DMS79 (cell line): ENCODE measurements at regions not wholly inside any gene's neighbourhood (a gene's known extent, or its start where the extent isn't known, plus 50 kb on each side); places are given as distances from the start of the nearest gene placed in this dataset.
"Not testable (repeated sequence)": the region's sequence is repeated elsewhere in the genome, so short reads cannot be mapped to it uniquely, and the experiment has no call there.

ENCODE experiments used
- DNase-seq: peaks from one replicate; lab custom pipeline; 2025; lab: John Stamatoyannopoulos, UW

DNA sequence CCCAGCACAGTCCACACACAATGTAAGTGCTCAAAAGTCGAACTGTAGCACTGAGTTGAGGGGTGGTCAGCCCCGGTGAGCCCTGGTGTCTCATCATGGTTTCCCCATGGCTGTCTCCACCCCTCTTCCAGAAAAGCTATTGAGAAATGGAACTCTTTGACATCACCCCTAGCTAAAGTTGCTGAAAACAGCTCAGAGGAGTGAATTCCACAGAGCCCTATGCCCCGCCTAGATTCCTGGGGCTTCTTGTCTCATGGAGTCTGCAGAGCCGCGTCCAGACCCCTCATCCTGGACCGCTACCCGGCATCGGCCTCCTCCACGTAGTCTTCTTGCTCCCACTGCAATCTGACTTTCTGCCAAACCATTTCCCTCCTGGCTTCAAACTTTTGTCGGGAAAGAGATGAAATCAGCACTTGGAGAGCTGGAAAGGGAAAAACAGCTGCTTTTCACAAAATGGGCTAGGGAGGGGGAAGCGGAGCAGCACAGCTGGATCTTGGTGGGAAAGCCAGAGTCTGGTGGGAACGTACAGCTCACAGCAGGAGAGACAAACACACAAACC lies 132.2 kb downstream of the SNX5 start:
- DNase-seq = no peak

DNA sequence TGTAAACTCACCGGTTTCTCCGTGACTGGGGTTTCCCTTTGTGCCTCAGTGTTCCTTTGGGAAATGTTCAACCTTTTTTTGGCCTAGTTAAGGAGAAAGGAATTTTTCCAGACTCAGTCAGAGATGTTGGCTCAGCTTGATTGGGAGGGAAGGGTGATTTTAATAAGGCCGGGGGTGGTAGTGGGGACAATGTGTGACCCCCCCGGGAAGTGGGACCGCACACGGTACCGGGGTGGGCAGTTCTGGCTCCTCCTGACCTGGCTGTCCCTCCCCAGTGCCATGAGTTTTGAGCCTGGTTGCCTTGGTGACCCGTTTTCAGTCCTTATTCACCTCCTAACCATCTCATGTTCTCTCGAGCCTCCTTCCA lies 132.7 kb downstream of the SNX5 start:
- no peak for DNase-seq

DNA sequence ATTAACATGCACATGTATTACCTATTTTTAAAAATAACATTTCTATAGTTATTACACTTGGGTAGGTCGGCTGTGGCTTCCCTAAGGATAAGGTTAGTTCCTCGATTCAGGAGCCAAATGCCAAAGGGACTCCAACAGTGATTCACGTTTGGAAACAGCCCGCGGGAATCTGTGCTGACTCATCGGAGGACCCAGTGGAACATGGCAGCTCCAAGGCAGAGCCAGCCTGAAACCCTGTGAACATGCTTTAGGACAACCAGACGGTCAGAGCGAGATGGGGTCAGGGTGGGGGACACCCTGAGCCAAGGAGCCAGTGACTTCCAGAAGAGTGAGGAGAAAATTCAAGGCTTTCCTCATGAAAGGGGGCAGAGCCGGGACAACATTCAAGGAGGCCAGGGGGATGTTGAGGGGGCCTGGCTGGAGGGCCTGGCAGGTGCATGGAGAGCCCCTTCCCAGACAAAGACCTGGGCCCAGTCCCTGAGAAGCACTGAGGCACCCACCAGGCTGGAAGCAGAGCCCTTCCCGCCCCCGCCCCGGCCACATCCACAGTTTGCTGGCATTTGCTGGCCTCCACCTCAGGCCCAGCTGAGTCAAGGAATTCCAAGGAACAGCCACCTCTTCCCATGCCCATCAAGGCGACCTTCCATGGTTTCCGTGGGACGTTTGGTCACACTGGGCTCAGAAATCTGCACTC lies 133.2 kb downstream of the SNX5 start:
- DNase-seq = no peak

DNA sequence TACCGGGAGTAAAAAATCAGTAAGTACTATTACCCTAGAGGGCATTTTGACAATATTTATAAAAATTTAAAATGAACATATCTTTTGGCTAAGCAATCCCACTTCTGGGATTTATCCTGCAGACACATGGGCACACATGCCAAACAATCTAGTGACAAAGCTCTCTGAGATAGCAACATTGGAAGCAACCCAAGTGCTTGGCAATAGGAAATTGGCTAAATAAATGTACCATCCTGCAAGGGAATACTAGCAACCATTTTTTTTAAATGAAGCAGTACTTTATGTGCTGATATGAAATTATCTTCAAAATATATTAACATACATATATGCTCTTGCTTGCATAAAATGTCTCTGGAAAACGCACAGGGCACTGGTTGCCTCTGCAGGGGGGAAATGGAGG lies 133.8 kb downstream of the SNX5 start:
- DNase-seq = no peak

DNA sequence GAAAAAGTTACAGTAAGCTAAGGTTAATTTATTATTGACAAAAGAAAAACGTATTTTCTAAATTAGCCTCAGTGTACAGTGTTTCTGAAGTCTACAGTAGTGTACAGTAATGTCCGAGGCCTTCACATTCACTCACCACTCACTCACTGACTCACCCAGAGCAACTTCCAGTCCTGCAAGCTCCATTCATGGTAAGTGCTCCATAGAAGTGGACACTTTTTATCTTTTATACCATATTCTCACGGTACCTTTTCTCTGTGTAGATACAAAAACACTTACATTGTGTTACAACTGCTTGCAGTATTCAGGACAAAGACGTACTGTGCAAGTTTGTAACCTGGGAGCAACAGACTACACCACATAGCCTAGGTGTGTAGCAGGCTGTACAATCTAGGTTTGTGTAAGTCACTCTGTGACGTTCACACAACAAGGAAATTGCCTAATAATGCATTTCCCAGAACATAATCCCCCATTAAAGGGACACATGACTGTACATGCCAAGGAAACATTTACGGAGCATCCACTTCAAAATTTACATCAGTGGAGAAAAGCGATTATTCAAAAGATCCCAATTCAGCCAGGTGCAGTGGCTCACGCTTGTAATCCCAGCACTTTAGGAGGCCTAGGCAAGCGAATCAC lies 133.4 kb downstream of the BANF2 start:
- DNase-seq = no peak

DNA sequence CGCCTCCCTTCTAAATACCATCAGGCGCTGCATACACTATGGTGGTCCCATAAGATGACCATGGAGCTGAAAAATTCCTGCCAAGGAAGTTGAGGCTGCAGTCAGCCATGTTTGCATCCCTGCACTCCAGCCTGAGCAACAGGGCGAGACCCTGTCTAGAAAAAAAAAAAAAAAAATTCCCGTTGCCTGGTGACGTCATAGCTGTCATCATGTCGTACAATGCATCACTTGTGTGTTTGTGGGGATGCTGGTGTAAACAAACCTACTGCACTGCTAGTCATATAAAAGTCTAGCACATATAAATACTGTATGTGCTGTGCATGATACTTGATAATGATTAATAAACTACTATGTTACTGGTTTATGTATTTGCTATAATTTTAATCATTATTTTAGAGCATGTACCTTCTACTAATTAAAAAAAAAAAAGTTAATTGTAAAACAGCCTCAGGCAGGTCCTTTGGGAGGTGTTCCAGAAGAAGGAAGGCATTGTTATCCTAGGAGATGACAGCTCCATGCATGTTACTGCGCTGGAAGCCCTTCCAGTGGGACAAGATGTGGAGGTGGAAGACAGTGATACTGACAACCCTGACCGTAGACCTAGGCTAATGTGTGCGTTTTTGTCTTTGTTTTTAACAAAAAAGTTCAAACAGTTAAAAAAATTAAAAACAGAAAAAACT lies 132.6 kb downstream of the BANF2 start:
- DNase-seq = no peak

DNA sequence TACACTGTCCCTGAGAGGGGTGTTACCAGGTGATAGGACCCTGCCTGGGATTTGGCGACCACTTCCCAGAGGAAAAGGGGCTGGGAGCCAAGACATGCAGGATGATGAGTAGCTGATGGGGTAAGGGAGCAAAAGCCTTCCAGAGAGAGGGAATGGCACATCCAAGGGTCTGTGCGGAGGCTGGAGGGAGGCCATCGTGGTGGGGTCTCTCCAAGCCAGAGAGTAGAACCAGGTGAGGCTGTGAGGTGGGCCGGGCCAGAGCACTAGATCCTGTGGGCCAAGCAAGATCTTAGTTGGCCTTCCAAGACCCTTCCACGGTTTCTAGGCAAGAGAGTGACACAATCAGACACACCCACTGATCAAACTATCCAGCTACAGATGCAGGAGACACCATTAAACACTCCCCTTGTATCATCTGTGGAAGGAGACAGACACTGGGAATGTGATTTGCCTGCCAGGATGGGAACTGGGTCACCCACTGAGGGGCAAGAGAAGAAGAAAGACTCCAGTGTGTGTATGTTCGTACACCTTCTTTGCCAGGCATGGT lies 128.9 kb downstream of the BANF2 start:
- DNase-seq = no peak

DNA sequence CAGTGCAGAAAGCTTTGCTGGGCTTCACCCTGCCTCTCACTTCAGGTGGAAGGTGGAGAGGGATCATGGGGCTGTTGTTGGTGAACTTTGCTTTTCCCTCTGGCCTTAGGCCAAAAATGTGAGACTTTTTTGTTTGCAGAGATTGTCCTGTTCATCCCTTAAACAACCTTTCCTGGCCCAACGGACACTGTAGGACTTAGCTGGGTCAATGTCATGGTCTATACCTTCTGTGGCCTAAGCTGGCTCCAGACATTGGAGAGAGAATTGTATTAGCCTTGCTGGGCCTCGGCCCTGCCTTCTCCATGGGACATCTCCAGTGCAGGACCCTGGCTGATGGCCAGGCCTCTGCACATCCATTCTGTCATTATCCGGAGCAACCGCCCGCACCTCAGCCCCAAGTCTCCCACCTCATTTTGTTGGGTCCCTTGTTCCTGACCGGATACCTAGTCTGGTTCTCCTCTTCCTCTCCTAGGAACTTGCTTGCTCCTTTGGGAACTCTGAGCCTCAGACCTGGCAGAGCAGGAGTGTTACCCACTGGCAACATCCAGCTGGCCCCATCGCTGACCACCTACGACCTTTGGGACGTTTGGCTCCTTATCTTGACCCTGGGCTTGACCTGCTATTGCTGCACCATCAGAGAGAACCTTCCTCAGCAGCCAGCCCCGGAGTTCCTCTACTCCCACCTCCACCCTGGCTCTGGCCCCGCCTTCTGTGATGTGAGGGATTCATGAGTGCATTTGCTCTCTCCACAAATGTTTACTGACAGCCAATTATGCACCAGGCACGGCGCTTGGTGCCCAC lies 128.2 kb downstream of the BANF2 start:
- no peak for DNase-seq

DNA sequence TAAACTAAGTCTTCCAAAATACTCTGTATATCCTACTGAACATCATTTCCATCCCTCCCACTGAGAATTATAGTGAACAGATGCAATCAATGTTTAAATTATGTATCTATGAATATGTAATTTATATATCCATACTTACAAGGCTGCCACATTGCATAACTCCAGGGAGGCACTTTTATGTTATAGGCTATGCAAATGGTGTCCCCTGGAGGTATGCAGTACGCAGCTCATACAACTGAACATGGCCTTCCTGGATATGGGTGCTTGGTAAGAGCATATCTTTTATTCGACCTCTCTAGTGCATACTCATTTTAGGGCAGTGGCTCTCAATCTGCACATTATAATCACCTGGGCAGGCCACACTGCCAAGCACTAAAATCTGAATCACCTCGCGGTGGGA lies 127.3 kb downstream of the BANF2 start:
- no peak for DNase-seq

DNA sequence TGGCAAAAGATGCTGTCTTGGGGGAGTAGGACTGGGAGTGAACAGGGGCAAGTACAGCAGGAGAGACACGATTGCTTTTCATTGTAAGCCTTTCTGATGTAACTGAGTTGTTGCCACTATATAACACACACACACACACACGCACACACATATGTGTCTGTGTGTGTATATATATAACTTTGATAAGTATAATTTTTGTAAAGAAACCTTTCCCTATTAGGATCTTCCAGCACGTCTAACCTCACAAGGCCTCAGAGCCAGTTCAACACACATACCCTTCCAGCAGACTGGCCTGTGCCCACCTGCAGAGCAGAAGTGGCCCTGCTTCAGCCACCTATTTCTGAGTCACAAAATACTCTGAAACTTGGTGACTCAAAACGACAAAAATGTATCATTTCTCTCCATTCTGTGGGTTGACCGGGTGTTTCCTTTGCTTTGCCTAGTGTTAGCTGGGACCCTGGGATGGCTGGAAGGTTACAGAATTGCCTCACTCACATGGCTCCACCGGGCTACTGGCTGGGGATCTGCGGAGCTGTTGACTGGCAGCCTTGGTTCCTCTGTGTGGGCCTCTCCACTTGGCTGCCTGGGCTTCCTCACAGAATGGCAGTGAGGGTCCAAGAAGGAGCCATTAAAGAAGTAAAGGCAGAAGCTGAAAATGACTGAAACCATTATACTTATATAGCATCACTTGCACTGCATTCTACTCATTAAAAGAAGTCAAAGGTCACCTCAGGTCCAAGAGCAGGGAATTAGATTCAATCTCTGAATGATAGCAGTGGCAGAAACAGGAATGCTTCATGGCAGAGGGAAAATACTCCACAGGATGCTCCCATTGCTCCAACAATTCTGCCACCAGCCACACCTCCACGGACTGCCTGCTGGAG lies 126.4 kb downstream of the BANF2 start:
- DNase-seq = no peak

DNA sequence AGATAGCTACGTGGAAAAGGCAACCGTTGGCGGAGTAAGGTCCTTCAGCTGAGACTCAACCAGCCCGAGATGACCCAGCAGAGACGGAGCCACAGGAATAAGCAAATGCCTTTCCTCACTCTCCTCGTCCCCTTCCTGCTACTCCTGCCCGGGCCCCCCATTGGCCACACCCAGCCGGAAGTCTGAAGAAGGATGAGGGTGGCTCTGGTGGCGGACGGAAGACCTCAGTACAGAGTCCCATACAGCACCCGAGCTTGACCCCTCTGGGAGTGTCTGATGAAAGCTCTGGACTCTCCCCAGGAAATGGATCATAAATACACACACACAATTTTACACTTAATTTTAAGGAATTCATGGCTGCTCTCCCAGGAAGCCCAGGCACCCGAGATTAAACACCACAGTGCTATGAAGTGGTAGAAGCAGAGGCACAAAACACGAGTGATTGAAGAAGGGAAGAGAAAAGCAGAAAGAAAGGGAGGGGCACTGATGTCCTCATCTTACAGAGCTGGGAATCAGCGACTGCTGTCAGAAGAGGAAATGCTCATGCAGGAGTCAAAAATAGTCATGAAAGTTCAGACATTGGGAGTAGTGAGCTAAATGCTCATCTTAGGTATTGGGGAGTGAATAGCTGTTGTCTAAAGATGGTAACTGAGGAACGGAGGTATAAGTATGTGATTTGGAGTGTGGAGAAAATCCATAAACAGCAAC lies 125.6 kb downstream of the BANF2 start:
- no peak for DNase-seq

DNA sequence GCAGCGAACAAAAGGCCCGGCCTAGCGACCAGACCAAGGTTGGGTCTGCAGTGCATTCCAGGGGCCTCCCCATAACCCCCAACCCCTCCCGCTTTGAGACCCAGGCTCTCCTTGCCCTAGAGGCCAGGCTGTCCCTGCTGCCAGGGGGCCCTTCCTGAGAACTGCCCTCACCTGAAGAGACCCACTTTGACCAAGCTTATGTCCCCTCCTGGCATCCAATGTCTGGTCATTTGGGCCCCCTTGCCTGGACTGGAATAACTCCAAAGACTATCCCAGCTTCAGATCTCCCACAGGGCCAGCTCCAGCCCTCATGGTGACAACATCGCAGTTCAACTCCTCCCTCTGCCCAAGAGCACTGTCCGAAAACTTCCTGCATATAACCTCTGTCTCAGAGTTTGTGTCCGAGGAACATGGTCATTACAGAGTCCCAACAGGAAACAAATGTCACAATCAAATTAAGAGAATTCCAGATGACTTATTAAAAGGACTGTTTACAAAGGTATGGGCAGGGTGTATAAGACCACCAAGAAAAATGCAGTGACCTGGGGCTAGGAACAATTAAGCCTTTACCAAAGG lies 125.0 kb downstream of the BANF2 start:
- no peak for DNase-seq

DNA sequence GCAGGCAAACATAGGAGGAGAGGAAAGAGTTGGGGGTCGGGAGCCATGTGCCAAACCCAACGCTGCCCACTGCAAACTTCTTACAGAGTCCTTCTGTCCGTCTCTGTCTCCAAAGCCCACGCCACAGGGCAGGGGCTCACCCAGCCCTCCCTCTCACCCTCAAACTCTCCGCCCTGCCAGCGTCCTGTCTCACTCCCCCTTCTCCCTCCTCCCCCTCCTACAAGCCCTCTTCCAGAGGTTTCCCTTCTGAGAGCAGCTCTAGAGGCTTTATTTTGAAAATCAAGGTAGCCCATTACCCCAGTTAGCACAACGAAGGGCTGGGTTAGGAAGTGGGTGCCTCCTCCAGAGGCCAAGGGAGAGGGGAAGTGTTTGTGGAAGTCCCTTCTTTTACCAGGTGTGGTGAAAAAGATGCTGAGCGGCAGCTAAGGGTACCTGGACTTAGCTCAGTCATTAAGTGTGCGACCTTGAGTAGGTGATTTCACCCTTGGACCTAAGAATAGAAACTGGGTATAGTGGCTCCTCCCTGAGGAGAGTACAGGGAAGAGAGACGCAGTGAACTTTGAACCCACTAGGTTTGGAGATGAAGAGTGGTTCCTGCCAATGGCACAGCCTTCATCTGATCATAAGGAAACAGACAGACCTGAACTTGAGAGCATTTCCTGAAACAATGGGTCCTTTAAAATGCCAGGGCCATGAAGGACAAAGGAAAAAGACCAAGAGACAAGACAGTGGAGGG lies 123.8 kb downstream of the BANF2 start:
- no peak for DNase-seq

DNA sequence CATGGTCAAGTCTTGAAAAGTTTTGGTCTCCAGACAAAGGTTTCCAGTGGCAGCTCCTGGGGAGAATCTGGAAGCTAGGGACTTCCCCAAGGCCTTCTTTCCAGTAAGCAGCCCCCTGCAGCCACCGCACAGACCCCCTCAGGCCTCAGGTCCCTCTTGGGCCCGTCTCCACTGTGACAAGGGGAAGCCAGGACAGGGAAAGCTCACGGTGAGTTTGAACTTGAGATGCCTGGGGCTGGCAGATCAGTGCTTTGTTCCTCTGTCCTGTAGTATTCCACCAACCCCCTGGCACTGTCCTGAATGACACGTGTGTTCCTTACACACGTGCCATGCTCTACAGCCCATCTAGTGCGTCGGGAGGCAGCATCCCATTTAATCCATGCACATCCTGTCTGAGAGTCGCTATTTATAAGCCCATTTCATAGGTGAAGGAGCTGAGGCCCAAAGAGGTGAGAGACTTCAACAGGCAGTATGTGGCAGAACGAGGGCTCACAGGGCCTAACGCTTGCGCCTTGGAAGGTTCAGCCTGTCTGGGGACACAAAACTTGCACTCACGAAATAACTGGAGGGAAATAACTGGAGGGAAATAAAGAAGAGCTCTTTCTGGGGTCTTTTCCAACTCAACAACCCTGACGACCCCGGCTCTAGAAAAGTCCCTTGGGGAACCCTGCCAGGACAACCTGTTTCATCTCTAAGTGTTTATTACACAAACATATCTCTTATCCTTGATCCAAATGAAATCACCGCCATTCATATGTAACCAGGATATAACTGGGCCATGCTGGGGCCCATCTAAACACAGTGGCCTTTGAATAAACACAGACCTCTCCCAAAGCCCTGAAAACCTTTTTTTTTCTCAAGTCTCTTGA lies 123.0 kb downstream of the BANF2 start:
- no peak for DNase-seq

DNA sequence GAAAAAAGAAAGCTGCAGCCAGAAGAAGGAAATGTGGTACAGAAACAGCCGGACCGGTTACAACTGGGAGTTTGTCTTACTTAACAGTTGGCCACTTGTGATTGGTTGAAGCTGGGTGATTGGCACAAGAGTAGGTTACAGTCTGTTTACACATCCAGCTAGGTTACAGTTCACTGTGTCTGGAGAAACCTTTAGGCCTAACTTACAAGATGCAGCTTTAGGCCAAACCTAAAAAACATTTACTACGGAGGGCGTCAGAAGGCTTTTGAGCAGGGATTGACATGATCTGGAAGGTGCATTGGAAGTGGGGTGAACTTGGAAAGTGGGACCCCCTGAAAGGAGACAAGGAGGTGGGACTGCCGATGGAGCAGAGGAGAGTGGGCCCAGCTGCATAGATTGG lies 122.3 kb downstream of the BANF2 start:
- no peak for DNase-seq

DNA sequence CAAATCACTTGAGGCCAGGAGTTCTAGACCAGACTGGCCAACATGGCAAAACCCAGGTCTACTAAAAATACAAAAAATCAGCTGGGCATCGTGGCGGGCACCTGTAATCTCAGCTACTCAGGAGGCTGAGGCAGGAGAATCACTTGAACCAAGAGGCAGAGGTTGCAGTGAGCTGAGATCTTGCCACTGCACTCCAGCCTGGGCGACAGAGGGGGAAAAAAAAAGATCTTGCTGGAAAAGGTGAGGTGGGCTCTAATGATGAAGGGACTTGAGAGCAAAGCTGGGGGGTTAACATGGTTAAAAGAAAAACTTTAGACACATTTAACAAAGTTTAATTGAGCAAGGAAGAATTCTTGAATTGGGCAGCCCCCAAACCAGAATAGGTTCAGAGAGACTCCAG lies 121.8 kb downstream of the BANF2 start:
- DNase-seq = not testable (repeated sequence)

DNA sequence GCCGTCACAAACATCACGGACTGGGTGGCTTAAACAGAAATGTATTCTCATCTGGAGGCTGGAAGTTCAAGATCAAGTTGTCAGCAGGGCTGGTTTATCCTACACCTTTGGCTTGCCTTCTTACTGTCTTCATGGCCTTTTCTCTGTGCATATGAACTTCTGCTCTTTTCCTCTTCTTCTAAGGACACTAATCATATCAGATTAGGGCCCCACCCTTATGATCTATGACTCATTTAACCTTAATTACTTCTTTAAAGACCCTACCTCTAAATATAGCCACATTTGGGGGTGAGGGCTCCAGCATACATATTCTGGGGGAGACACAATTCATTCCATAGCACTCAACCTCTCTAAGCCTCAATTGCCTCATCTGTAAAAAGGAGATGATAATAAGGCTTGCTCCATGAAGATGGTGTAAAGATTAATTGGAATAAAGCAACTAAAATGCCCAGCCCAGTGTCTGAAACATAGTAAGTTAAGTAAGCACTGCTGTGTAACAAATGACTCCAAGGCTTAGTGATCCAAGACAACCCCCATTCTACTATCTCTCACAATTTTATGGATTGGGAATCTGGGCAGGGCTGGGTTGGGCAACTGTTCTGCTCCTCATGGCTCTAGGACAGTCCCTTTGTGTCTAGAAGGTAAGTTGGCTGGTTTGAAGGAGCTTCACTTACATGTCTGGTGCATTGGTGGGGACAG lies 119.8 kb downstream of the BANF2 start:
- no peak for DNase-seq

DNA sequence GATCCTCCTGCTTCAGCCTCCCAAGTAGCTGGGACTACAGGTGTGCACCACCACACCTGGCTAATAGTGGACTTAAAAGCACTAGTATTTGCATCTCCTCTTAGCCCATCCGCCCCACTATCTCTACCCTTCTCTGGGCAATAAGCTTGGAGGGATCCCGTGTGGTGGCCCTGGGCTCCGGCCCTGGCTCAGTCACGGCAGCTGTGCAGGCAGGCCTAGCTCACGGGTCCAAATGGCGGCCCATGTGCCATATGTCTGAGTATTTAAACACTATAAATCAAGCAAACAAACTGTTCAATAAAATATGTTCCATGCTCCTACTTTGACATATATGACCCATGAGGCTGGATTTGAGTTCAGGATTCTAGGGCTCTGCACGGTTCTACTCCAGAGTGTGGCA lies 118.4 kb downstream of the BANF2 start:
- no peak for DNase-seq
